ENCODE measurements at regions not wholly inside any gene's neighbourhood (a gene's known extent, or its start where the extent isn't known, plus 50 kb on each side); places are given as distances from the start of the nearest gene placed in this dataset.

- WGBS, 2 donors, result 80 to 81% methylated on average over 7 of the region's 7 CpGs
- no peaks in the 10 kb centered on the region for H3K27me3 ChIP-seq
Measured at GRCh38 chr11:34755671-34756070, 134.8 kb downstream of the EHF start.

GRCh38 chr11:34754171-34754823 is 133.4 kb downstream of the EHF start:
- Histone ChIP-seq H3K27ac (no peak overlapping the region), H3K27me3 (no peaks in the 10 kb centered on the region), H3K9me3 (no peaks in the 10 kb centered on the region), H3K36me3 (no peaks in the 10 kb centered on the region), H3K4me3 (no peak overlapping the region), H3K4me1 (peaks cover 0 to 25% (median 8%) of the 10 kb centered on the region in 4 donors)
- WGBS, 2 donors, result 86% methylated on average over 8 of the region's 8 CpGs
- TF ChIP-seq EP300 (IDR thresholded peaks at IDR 0.05) (no peak), POLR2A (IDR thresholded peaks at IDR 0.05) (no peak), CTCF (IDR thresholded peaks at IDR 0.05) (no peak)
- no peak for DNase-seq (ENCODE audit: low spot score in 2 of 2)

More at GRCh38 chr11:34755671-34756070, 134.8 kb downstream of the EHF start:
- no peaks in the 10 kb centered on the region for H3K36me3 ChIP-seq
- TF ChIP-seq POLR2A (IDR thresholded peaks at IDR 0.05) (no peak), EP300 (IDR thresholded peaks at IDR 0.05) (no peak), CTCF (IDR thresholded peaks at IDR 0.05) (no peak)
- peaks cover 0 to 3% (median 0%) of the 10 kb centered on the region in 4 donors for H3K9me3 ChIP-seq
- DNase-seq (ENCODE audit: low spot score in 2 of 2), result no peak
- no peak overlapping the region for H3K27ac ChIP-seq
- peaks cover 0 to 13% (median 5%) of the 10 kb centered on the region in 4 donors for H3K4me1 ChIP-seq
- H3K4me3 ChIP-seq, result no peak overlapping the region

GRCh38 chr11:34750692-34751405 is 130.0 kb downstream of the EHF start:
- no peak for DNase-seq (ENCODE audit: low spot score in 2 of 2)
- TF ChIP-seq POLR2A (IDR thresholded peaks at IDR 0.05) (no peak), EP300 (IDR thresholded peaks at IDR 0.05) (no peak), CTCF (IDR thresholded peaks at IDR 0.05) (no peak)
- WGBS, 2 donors, result 70 to 77% methylated on average over 1 of the region's 1 CpG
- H3K27me3 ChIP-seq, result no peaks in the 10 kb centered on the region
- no peaks in the 10 kb centered on the region for H3K36me3 ChIP-seq
- H3K4me3 ChIP-seq, result no peak overlapping the region
- peak overlapping the region in 2 of 4 donors; percentile 64 to 73 for H3K27ac ChIP-seq
- no peaks in the 10 kb centered on the region for H3K9me3 ChIP-seq
- H3K4me1 ChIP-seq, result peaks cover 0 to 27% (median 8%) of the 10 kb centered on the region in 4 donors

GRCh38 chr11:34749666-34750659 is 129.1 kb downstream of the EHF start:
- no peaks in the 10 kb centered on the region for H3K36me3 ChIP-seq
- H3K9me3 ChIP-seq, result no peaks in the 10 kb centered on the region
- H3K4me3 ChIP-seq, result no peak overlapping the region
- peaks cover 0 to 27% (median 8%) of the 10 kb centered on the region in 4 donors for H3K4me1 ChIP-seq
- H3K27me3 ChIP-seq, result no peaks in the 10 kb centered on the region
- peak; percentile 81 to 89 for DNase-seq (ENCODE audit: low spot score in 2 of 2)
- 70 to 72% methylated on average over 8 of the region's 8 CpGs for WGBS, 2 donors
- TF ChIP-seq EP300 (IDR thresholded peaks at IDR 0.05) (peak; percentile 70 to 93), CTCF (IDR thresholded peaks at IDR 0.05) (no peak)
- H3K27ac ChIP-seq, result peak overlapping the region in 3 of 4 donors; percentile 19 to 80 (median 64)
